Stimulated activated CD8-positive, alpha-beta memory T cell treated with anti-CD3 and anti-CD28 coated beads, Interleukin-7, amount 100 ng/mL, for 1 hour (primary cell): ENCODE measurements at regions not wholly inside any gene's neighbourhood (a gene's known extent, or its start where the extent isn't known, plus 50 kb on each side); places are given as distances from the start of the nearest gene placed in this dataset.
A peak's percentile ranks its signal among the peaks of the same experiment; 100 is the strongest.

Source experiments
- DNase-seq, 2 donors: peaks; one replicate each; pipeline ENCODE4 v3.0.0-alpha.2; 2020; ENCODE audit warnings: low read depth in 2 of 2

DNA sequence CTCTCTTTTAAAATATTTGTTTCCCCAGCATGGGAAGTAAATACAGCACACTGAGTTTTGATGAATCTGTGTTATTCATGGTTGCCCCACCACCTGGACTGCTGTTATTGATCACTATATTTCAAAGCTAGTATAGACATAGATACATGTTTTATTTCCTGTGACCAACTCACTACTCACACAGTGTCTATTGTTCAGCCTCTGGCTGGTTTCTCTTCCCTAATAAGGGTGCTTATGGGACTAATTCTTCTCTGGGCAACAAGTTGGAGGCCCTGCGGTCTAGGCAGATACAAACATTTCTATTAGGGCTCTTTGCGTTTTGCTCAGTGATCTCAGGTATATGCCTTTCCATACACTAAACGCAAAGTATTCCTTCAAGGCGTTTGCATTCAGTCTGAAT is 1191.0 kb upstream of the TMEM132C start:
- no peak for DNase-seq

DNA sequence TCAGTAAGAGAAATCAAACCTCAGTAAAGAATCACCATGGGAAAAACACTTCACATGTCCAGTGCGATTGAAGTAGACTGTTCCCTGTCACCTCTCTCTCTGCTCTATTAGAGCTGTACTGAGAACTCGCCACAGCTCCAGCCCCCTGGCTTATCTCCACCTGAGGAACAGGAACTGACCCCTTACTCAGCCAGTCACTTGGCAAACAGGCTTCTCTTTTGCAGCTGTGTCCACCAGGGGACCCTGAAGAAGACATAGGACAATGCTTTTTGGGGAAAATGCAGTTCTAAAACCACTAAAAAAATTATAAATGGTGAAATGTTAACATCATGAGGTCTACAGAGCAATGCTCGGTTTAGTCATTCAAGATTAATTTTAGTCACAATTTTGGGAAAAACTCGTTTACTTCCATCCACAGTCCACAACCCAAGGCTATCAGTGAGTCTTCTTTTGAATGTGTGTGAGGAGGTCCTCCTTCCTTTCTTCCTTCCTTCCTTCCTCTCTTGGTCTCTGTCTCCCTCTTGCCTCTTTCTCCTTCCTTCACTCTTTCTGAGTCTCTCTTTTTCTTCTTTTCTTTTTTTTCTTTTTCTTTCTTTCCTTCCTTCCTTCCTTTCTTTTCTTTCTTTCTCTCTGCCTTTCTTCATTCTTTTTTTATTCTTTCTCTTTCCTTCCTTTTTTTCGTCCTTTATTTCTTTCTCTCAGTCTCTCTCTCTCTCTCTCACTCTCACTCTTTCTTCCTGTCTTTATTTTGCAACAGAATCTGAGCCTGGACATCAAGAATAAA is 1189.5 kb upstream of the TMEM132C start:
- no peak for DNase-seq

DNA sequence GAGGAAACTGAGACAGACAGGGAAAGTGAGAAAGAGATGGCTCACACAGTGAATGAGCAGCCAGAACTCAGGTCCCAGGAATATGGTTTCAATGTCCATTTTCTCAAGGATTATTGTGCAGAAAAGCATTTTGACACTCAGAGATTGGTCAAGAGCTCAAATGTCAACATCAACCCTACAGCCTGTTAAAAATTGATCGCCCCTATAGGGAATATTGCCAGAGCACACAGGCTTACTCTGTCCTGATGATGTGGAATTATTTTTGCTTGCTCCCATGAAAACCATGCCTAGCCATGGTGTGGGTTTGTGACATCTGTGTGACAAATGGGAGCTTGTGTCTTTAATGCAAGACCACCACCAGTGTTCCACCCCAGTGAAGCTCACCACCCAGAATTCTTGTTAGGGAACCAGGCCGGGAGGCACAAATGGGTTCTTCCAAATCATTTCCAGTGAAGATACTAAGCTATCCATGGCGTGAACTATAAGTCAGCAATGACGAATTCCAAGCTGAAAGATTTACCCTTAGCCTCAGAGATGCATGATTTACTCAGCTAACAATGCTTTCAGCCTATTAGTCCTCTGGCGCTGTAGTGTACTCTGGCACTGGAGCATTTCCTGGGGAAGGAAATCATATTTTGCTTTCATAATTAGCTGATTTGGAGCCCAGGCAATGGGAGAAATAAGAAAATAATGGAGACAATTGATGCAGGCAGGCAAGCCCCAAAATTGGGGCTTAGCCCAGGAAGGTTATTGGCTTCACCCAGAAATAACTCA is 1188.2 kb upstream of the TMEM132C start:
- no peak for DNase-seq

DNA sequence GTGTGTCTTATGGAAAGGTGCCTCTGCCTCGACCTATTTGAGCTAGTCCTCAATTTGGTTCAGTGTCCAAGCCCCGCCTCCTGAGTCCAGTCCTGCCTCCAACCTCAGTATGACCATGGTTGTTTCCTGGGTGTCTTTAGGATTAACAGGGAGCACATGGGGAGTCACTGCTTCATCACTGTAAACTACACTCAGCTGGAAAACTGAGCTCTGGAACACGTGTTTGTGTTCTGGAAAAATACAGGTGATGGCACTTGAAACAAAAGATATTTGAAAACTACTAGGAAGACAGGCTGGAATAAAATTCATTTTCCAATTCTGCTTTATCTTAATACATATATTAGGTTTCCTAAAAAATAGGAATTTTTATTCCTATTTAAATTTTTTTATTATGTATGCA is 1187.3 kb upstream of the TMEM132C start:
- DNase-seq, result no peak

DNA sequence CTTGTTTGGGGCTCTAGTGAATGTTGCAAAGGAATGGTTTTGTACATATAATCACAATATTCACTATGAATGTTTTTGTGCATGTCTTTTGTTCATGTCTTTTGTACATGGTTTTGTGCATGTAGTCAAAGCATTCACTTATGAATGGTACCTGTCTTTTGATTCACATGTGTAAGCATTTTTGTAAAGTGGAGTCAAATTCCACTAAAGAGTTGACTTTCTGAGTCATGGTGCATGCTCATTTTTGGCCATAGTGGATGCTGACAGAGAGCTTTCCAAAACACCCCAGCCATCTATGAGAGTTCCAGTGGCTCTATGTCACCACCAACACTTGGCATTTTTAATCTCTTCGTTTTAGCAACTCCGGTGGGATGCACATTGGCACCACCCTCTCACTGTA is 1185.9 kb upstream of the TMEM132C start:
- no peak for DNase-seq

DNA sequence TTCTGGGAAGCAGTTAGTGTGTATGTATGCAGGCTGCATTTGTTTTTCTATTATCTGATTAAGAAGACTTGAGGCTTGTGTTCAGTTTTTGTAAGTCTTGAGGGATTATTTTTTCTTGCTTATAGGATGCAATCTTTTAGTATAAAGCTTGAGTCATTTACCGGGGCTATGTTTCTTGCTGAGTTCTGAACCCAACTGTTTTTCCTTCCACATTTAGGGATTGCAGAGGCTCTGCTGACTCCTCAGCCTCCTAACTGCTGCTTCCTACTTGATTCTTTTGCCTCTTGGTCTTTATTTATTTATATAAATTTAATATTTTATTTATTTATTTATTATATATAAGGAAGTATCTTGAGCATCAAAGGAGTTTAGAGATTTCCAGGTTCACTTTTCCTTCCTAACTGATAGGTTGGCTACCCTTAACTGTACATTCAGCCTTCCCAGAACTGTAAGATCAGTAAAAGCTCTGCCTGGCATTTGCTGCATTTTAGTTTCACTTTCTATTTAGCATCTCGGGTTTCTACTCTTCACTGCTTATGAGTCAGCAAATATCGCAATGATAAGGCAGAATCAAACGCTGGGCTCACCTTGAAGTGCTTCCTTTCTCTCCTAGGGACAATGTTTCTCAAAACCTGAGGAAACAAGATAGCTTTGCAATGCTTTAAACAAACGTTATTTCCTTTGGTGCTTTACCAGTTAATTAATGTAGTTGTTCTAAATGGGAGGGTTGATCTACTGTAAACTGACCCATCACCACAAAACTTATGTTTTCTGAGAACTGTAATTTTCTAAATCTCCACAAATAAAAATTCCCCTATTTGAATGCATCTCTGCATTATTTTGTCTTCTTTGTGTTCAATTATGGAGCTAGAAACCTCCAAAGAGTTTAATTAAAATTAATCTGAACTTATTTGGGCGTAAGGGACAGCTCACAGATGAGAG is 1183.7 kb upstream of the TMEM132C start:
- DNase-seq, result no peak

DNA sequence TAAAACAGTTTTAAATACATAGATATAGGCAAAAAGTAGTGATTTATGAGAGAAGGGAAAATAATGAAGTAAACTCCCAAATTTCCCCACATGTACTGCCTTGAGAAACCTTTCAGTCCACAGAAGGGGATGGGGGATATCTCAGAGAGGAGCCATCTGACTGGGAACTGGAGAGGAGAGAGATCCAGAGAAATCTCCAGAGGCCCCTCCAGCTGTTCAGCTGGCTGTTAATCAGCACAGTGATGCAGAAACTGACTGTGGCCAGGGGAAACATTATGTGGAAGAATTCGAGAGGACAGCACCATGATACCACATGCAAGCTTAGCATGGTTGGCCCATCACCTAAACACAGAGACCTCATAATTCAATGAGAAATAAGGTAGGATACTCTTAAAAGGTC is 1165.9 kb upstream of the TMEM132C start:
- no peak for DNase-seq

DNA sequence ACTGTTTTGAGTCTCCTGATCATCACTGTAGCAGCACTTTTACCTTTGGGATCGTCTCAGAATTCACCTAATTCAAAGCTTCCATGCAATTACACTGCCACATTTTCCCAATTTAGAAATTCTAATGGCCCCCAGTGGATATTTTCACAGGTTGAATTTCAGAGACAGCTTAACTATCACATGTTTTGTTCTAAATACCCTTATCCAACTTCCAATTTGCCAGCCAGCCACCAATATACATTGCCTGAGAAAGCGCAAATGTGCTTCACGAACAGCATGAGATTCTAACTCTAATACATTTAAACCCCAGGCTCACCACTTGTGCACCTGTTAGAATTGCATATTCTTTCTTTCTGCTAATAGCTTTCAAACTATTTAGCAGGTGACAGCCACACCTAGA is 1160.9 kb upstream of the TMEM132C start:
- no peak for DNase-seq

DNA sequence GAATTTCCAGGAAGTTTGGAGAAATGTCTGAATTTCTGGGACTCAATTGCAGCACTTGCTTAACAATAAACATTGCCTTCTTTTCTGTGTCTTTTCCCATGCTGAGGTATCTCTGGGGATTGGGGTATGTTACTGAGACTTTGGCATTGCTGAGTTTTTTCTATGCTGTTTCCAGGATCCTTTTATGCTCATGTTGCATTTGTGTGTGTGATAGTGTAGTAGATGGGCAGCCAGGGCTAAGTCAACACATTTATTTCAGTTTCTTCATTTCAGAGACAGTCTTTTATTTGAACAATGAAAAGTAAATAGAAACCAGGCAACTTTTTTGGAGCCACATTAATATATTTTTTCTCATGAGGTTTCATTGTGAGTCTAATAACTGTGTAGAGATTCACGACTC is 1160.3 kb upstream of the TMEM132C start:
- DNase-seq, result no peak

DNA sequence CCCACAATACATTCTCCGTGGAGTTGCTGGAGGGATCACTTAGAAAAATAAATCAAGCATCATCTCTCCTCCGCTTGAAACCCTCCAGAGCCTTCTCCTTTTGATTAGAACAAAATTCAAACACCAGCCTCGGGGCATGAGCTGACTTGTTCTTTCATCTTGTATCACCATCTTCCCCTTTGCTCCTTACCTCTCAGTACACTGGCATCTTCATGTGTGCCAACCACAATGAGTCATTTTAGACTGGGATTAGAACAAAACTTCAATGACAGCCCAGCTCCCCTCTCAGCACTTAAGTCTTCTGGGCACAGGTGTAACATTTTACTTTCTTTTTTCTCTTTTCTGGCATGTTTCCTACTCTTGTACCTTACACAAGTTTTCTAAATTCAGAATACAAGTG is 1159.2 kb upstream of the TMEM132C start:
- no peak for DNase-seq

DNA sequence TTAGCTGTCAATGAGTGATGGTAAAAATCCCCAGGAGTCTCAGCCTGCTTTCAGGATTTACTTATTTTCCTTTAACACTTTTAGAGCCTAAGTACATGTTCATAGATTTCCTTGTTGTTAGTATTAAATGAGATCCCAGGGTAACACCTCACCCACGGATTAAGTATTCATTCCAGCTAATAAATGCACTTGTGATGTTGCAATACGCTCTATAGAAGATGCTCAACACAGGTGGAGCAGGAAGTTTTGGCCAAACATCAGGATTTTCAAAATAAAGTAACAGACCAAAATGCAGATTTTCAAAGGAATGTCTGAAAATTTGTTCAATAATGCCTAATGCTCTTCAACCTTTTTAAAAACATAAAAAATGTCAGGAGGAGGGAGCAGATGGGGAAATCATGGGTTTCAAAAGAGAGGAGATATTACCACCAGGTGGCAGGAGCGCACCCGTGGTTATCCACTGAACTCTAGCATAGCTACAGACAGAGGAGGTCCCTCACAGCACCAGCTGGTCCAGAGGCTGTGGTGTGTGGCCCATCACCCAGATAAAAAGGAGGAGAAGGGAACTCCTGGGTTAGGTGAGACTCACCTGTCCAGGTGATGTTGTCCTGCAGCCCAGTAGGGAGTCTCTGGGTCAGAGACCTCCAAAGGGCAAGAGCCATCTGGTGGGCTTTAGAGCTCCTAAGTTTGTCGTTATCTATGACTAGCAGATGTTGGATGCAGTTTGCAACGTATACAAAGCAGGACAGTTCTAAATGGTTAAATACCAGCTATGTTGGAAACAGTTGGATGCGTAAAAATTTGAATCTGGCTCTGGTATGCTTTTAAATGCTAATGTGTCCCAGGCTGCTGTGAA is 1158.4 kb upstream of the TMEM132C start:
- peak in 1 of 2 donors; percentile 12 for DNase-seq

DNA sequence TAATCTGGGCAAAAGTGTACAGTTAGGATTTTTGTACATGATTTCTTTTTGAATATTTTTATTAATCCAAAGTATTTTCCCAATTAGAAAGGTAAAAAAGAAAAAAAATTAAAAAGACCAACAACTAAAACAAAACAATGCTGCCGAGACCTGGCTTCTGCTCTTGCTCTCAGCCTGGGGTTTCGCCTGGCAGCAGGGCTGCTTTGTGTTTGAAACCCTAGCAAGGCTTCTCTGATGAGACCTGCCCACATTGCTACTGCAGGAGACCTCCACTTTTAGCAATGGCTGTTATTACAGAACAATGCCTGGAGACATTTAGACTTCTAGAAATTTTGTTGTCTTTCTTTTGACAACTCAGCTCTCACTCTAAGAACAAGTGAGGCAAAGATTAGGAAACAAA is 1153.0 kb upstream of the TMEM132C start:
- no peak for DNase-seq

DNA sequence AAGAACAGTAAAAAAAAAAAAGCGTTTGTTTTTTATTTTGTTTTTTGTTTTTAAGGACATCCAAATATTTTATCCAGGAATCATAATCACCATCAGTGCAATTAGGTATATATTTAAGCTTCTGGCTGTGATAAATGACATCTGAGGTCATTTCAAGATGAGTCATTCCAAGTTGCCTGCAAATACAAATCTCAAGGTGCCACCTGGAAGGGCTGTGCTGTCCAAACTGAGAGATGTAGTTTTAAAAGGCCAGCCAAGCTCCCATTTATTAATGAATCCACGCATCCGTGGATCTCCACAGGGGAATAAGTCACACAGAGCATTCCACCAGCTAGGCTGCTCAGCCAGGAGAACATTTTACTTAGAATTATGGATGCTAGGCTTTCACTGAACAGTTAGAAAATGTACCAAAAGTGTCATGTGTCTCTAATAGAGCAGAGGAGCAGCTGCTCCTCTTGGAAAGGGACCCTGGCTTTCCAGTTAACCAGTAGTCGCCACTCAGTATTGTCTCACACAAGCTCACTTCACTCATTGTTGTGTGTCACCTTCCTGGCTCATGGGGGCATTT is 1151.4 kb upstream of the TMEM132C start:
- no peak for DNase-seq

DNA sequence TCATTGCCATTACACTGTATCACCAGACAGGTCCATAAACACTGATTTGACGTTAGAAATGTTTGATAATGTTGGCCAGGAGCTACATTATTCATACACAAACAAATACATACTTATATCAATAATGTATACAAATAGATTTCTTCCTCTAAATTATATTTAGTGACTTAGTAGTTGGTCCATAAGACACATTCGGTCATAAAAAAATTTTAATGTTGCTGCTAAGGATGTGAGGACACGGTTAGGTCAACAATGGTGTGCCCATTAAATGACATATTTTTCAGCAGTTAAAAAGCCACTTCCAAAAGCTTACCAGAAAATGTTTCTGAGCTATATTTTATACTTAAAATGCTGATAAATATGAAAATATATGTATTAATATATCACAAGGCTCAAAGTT is 1148.7 kb upstream of the TMEM132C start:
- DNase-seq, result no peak

DNA sequence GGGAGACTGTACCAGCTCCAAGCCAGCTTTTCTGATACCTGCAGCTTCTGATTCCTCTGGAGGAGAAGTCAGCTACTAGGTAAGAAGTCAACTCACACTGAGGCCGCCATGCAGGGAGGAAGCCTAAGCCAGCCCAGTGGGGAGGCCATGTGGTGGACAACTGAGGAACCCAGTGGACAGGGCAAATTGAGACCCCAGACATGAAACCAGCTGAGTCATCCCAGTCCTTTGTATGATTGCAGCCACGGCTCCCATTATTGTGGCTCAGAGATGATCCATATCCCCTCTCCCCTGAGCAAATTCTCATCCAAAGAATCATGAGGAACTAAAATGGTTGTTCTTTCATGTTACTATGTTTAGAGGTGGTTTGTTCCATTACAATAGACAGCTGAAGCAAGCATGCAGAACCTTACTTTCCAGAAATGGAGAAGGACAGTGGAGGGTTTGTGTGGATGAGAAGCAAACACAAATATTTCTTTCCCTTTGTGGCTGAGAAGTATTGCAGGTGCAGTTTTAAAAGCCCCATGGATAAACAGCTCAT is 1147.3 kb upstream of the TMEM132C start:
- no peak for DNase-seq

DNA sequence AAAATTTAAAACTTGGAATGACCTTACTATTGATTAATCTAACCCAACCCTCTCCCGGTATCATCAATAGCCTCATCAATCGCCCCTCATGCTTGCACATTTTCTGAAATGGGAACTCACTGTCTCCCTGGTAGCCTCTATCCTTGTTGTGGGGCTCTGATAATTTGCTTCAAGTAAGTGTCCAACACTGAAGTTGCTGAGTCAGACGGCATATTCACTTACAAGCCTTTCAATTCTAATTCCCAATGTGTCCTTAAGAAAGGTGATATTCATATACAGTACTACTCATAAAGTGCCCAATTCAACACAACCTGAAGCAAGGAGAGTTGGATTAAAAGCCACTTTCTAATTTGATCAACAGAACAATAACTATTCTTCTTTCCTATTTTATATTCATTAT is 1146.1 kb upstream of the TMEM132C start:
- no peak for DNase-seq

DNA sequence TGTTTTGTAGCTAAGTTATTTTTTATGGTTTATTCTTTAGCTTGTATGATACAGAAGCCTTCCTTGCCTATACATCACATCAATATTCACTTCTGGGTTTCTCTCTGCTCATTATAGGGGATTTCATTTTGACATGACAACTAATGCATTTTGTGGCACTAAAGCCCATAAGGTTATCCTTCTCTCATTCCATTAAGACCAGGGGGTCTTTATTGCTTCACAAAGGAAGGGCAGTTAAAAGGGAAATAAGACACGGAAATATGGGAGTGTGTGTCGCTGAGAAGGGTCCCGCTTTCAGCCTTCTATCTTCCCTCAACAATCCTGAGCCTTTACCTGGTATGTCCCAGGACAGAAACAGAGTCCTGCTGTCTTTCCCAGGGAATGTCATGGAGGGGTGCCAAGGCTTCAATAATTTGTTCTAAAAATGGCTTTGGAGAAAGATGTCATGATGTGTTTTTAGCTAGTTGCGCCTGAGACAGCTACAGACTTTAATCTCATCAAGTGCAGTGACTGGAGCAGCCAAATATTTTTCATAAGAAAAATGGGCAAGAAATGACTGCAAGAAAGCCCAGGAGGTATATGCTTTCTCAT is 1145.4 kb upstream of the TMEM132C start:
- no peak for DNase-seq

DNA sequence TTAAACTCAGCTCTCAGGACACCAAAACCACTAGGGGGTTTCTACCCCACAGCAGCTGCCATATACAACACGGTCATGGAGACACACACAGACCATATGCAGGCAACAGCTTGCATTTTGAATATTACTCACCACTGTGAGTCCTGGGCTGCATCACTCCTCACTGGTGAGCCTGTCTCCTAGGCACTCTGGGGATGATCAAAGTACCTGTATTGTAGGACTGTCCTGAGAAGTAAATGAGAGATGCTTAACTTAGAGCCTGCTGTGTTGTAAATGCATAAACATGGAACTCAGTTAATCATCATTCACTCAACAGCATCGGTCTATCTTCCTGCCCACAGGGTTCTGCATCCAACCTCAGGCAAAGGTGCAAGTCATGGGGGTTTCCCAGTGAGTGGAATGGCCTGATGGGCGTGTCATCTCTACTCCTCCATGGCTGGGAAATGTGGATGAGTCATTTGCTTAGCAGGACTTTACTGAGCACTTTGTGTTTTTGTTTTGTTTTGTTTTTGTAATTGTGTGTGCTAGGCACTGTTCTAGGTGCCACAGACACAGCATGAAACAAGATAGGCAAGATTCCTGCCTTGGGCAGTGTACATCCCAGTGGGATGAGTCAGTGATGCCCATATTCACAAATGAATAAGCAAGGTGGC is 1141.2 kb upstream of the TMEM132C start:
- no peak for DNase-seq

DNA sequence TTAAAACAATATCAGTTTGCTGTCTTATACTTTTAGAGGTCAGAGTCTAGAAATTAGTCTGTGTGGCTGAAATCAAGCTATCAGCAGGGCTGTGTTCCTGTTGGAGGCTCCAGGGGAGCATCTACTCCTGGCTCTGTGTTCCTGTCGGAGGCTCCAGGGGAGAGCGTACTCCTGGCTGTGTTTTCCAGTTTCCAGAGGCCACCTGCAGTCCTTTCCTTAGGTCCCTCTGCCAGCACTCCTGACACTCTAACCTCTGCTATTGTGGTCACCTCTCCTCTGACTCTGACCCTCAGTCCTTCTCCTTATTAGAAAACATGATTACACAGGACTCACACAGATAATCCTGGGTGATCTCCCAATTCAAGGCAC is 1140.7 kb upstream of the TMEM132C start:
- no peak for DNase-seq

DNA sequence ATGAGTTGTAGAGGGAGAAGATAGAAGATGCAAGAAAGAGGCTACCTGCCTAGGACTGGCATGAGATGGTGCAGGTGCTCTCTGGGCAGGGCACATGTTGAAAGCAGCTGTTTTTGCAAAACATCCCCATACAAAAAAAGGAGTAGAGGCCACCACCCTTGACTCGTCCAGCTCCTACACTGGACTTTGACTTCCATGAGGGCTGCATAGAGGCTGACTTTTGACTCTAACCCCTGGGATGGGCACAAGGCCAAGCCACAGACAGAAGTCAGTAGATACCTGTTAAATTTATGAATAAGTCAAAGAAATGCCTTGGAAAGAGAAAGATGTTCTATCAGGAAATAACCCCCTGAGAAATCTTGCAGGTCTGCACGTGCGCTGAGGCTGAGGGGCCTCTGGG is 1139.1 kb upstream of the TMEM132C start:
- no peak for DNase-seq
